Lower leg skin (tissue), 3 donors: ENCODE measurements at regions not wholly inside any gene's neighbourhood (a gene's known extent, or its start where the extent isn't known, plus 50 kb on each side); places are given as distances from the start of the nearest gene placed in this dataset.

Experiments used
- CTCF ChIP-seq, 3 donors: fragments of 450-650 bp; IDR thresholded peaks; one replicate each; pipeline ENCODE4 v1.5.1; 2016; ENCODE audit warnings: antibody characterized with exemption in 3 of 3, mild to moderate bottlenecking in 3 of 3, moderate library complexity in 2 of 3
- POLR2A ChIP-seq, 2 donors: fragments of 450-650 bp; IDR thresholded peaks; one replicate each; pipeline ENCODE4 v1.6.1; 2016 to 2017; ENCODE audit warnings: antibody characterized with exemption in 2 of 2, mild to moderate bottlenecking in 1 of 2, moderate library complexity in 1 of 2

GRCh38 chr3:102142379-102143060 lies 292.3 kb upstream of the ZPLD1 start:
- no peak for TF ChIP-seq CTCF (IDR thresholded peaks at IDR 0.05)
- TF ChIP-seq POLR2A (IDR thresholded peaks at IDR 0.05): no peak
